ENCODE measurements at regions not wholly inside any gene's neighbourhood (a gene's known extent, or its start where the extent isn't known, plus 50 kb on each side); places are given as distances from the start of the nearest gene placed in this dataset.
"Not testable (repeated sequence)": the region's sequence is repeated elsewhere in the genome, so short reads cannot be mapped to it uniquely, and the experiment has no call there.

GRCh38 chr20:29300579-29301551 is 1956.6 kb upstream of the DEFB115 start:
- TF ChIP-seq ZFX (IDR thresholded peaks at IDR 0.05; ENCODE audit: borderline replicate concordance) = no peak
- TF ChIP-seq, protein P1, sequence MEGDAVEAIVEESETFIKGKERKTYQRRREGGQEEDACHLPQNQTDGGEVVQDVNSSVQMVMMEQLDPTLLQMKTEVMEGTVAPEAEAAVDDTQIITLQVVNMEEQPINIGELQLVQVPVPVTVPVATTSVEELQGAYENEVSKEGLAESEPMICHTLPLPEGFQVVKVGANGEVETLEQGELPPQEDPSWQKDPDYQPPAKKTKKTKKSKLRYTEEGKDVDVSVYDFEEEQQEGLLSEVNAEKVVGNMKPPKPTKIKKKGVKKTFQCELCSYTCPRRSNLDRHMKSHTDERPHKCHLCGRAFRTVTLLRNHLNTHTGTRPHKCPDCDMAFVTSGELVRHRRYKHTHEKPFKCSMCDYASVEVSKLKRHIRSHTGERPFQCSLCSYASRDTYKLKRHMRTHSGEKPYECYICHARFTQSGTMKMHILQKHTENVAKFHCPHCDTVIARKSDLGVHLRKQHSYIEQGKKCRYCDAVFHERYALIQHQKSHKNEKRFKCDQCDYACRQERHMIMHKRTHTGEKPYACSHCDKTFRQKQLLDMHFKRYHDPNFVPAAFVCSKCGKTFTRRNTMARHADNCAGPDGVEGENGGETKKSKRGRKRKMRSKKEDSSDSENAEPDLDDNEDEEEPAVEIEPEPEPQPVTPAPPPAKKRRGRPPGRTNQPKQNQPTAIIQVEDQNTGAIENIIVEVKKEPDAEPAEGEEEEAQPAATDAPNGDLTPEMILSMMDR (IDR thresholded peaks at IDR 0.05) = no peak
- no peak overlapping the region for H3K27ac ChIP-seq

DNA sequence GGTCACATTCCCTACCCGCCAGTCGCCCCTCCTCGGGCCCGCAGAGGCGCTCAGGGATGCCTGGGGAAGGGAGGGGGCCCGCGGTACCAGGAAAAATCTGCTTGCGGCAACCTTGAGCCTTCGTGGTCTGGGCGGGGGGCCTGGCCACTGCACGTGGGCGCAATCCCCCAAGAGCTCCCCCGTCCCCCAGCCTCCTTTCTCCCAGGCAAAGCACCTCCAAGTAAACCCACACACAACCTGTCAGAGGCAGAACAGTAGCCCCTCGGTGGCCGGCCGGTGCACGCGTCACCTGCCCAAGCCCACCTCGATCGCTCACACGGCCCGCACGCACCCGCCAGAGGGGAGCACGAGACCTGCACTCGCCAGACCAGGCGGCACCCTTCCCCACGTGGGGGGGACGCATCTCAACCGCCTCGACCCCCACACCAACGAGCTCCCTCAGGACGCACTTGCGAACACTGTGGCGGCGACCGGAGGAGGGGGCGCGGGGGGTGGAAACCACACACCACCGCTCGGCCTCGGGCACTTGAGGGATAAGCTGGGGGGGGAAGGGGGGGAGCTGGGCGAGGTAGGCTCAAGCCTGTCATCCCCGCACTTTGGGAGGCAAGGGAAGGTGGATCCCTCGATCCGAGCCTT is 1955.7 kb upstream of the DEFB115 start:
- no peak overlapping the region for H3K27ac ChIP-seq
- TF ChIP-seq ZFX (IDR thresholded peaks at IDR 0.05; ENCODE audit: borderline replicate concordance) = no peak
- TF ChIP-seq, protein P1 (IDR thresholded peaks at IDR 0.05) = no peak

GRCh38 chr20:29302979-29303644 is 1954.4 kb upstream of the DEFB115 start:
- TF ChIP-seq, protein P1 (IDR thresholded peaks at IDR 0.05) = no peak
- TF ChIP-seq ZFX (IDR thresholded peaks at IDR 0.05; ENCODE audit: borderline replicate concordance) = no peak
- no peak overlapping the region for H3K27ac ChIP-seq

GRCh38 chr20:29306390-29307072 is 1950.9 kb upstream of the DEFB115 start:
- TF ChIP-seq ZFX (IDR thresholded peaks at IDR 0.05; ENCODE audit: borderline replicate concordance) = no peak
- TF ChIP-seq, protein P1 (IDR thresholded peaks at IDR 0.05) = no peak
- H3K27ac ChIP-seq = no peak overlapping the region

DNA sequence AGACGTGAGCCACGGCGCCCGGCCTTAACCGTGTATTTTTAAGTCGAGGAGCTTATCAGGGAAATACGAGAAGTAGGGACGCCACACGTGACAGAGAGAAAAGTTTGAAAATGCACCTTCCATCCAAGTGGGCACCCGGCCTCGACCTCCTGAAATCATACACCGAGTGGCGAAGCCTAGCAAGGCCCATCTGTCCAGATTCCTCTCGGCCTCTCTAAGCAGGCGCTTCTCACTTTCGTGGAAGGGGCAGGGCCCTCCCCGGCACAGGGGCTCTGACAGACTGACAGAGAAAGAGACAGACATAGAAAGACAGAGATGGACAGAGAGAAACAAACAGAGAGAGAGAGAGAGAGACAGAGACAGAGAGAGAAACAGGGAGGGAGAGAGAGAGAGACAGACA is 1950.0 kb upstream of the DEFB115 start:
- H3K27ac ChIP-seq = not testable (repeated sequence)

- not testable (repeated sequence) for H3K27ac ChIP-seq
These were observed 1948.5 kb upstream of the DEFB115 start for GRCh38 chr20:29308956-29309355.

DNA sequence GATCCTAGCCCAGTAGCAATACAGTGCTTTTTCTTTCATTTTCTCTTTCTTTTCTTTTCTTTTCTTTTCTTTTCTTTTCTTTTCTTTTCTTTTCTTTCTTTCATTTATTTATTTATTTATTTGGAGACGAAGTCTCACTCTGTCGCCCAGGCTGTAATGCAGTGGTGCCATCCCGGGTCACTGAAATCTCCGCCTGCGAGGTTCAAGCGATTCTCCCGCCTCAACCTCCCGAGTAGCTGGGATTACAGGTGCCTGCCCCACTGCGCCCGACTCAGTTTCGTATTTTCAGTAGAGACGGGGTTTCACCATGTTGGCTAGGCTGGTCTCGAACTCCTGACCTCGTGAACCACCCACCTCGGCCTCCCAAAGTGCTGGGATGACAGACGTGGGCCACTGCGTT is 1948.0 kb upstream of the DEFB115 start:
- not testable (repeated sequence) for H3K27ac ChIP-seq

DNA sequence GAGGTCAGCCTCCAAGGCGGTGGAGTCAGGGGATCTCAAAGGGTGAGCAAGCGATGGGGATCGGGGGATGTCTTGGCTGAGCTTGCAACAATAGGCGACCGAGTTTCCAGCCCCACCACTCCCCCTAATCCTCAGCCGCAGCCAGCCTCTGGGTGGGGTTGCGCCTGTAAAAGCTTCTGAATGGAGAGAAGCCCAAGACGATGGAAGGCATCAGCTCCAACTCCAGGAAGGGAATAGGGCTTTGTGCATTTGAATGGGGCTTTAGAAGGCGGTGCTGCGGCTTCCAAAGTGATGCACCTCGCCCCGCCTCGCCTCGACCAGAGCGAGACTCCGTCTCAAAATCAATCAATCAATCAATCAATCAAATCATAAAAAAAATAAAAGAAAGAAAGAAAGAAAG is 1946.4 kb upstream of the DEFB115 start:
- not testable (repeated sequence) for H3K27ac ChIP-seq

- not testable (repeated sequence) for H3K27ac ChIP-seq
These were observed 1944.8 kb upstream of the DEFB115 start for GRCh38 chr20:29312679-29313078.
